GM12878 (cell line): ENCODE measurements at regions not wholly inside any gene's neighbourhood (a gene's known extent, or its start where the extent isn't known, plus 50 kb on each side); places are given as distances from the start of the nearest gene placed in this dataset.

Source experiments
- ATAC-seq: fragments of 200-7000 bp; cut with Tn5 transposase; 3 replicates; pipeline ENCODE4 v1.9.1; 2020; ENCODE audit warnings: mild to moderate bottlenecking, moderate library complexity
- BruUV-seq: library from RNA; stranded (reverse); fragments of 400-500 nt; replicated peaks from 2 replicates; lab custom pipeline; 2021; lab: Mats Ljungman, UMichigan
- CTCF ChIA-PET: fragments of 300-600 bp; sonication (Branson Sonifier 250); formaldehyde crosslinking; extraction: SDS; loops from one replicate; lab custom pipeline; 2021; ENCODE audit warnings: inconsistent platforms; lab: Yijun Ruan, JAX
- POLR2A ChIA-PET: fragments of 350-600 bp; formaldehyde crosslinking; extraction: SDS; loops from one replicate; lab custom pipeline; 2021; ENCODE audit warnings: inconsistent platforms; lab: Charles Lee
- RAD21 ChIA-PET: fragments of 300-600 bp; sonication (Branson Sonifier 250); formaldehyde crosslinking; loops from one replicate; lab custom pipeline; 2023; ENCODE audit warnings: antibody characterized with exemption; ENCODE audit not compliant: unreplicated experiment; lab: Charles Lee
- SMC1A ChIA-PET: fragments of 300-600 bp; sonication (Branson Sonifier 250); formaldehyde crosslinking; loops from one replicate; lab custom pipeline; 2023; ENCODE audit not compliant: unreplicated experiment, uncharacterized antibody; lab: Charles Lee
- DNase-seq: peaks from one replicate; pipeline ENCODE4 v3.0.0-alpha.2; 2011; ENCODE audit warnings: low read depth, low spot score
- FAIRE-seq: peaks from 3 replicates; lab custom pipeline; 2011; peaks lifted over from hg19 to GRCh38; lab: Jason Lieb, UNC
- H2AFZ ChIP-seq: 2 replicates; pipeline ENCODE4 v1.6.0; 2011; ENCODE audit warnings: low read depth, low read length, control low read depth; ENCODE audit not compliant: control insufficient read depth
- H3K27ac ChIP-seq: 2 replicates; pipeline ENCODE4 v1.5.1; 2011; ENCODE audit warnings: control low read depth; ENCODE audit not compliant: control insufficient read depth, insufficient read depth
- H3K27me3 ChIP-seq, 2 experiments: replicated peaks in 1 of 2; 2 replicates each; pipeline versions ENCODE4 v1.6.0 to v1.6.1; 2011; ENCODE audit warnings: low read length in 1 of 2; ENCODE audit not compliant: control insufficient read depth in 2 of 2, insufficient read depth in 2 of 2
- H3K36me3 ChIP-seq, 2 experiments: 2 replicates each; pipeline ENCODE4 v1.5.1; 2011; ENCODE audit warnings: low read length in 1 of 2; ENCODE audit not compliant: control insufficient read depth in 2 of 2, insufficient read depth in 2 of 2
- H3K4me1 ChIP-seq: 2 replicates; pipeline ENCODE4 v1.6.1; 2011; ENCODE audit warnings: mild to moderate bottlenecking, low read length, moderate library complexity, mixed read lengths; ENCODE audit not compliant: control insufficient read depth, insufficient read depth
- H3K4me2 ChIP-seq: 2 replicates; pipeline ENCODE4 v1.6.0; 2011; ENCODE audit warnings: control low read depth; ENCODE audit not compliant: control insufficient read depth, insufficient read depth
- H3K4me3 ChIP-seq: fragments of 200-600 bp; sonication (generic); 2 replicates; pipeline ENCODE4 v1.5.1; 2016
- H3K79me2 ChIP-seq: 2 replicates; pipeline ENCODE4 v1.6.0; 2011; ENCODE audit warnings: low read length; ENCODE audit not compliant: control insufficient read depth, insufficient read depth
- H3K9ac ChIP-seq: 2 replicates; pipeline ENCODE4 v1.8.0; 2011; ENCODE audit warnings: low read length, control low read depth, mixed read lengths; ENCODE audit not compliant: control insufficient read depth, insufficient read depth
- H3K9me3 ChIP-seq: replicated peaks from 3 replicates; pipeline ENCODE4 v1.5.1; 2011; ENCODE audit warnings: mild to moderate bottlenecking, low read length; ENCODE audit not compliant: control insufficient read depth, insufficient read depth
- H4K20me1 ChIP-seq: 2 replicates; pipeline ENCODE4 v1.6.0; 2011; ENCODE audit not compliant: control insufficient read depth, insufficient read depth
- BRCA1 ChIP-seq: IDR thresholded peaks from 2 replicates; pipeline ENCODE4 v1.6.1; 2011; ENCODE audit warnings: low read depth, low read length, improper control_type of control experiment
- EED ChIP-seq: sonication (generic); IDR thresholded peaks from 2 replicates; pipeline ENCODE4 v1.6.1; 2016; ENCODE audit warnings: antibody characterized with exemption, low read depth
- IRF4 ChIP-seq: IDR thresholded peaks from 2 replicates; pipeline ENCODE4 v1.6.1; 2011; ENCODE audit warnings: low read depth, low read length
- KDM1A ChIP-seq: fragments of 200-600 bp; sonication (generic); IDR thresholded peaks from 2 replicates; pipeline ENCODE4 v1.6.1; 2016; ENCODE audit warnings: borderline replicate concordance
- MTA2 ChIP-seq: fragments of 450-650 bp; IDR thresholded peaks from 2 replicates; pipeline ENCODE4 v1.6.1; 2016; ENCODE audit warnings: low read depth, mild to moderate bottlenecking, moderate library complexity
- MTA3 ChIP-seq: IDR thresholded peaks from 2 replicates; pipeline ENCODE4 v1.6.1; 2012; ENCODE audit warnings: low read length, inconsistent platforms, borderline replicate concordance
- NFIC ChIP-seq: IDR thresholded peaks from 2 replicates; pipeline ENCODE4 v1.6.1; 2012; ENCODE audit warnings: low read depth, mild to moderate bottlenecking, inconsistent platforms, low read length, moderate library complexity
- PAX5 ChIP-seq: IDR thresholded peaks from 2 replicates; pipeline ENCODE4 v1.6.1; 2011; ENCODE audit warnings: low read depth, low read length, borderline replicate concordance
- SIN3A ChIP-seq: IDR thresholded peaks from 2 replicates; pipeline ENCODE4 v1.6.1; 2012; ENCODE audit warnings: low read depth, low read length, improper control_type of control experiment
- SMAD5 ChIP-seq: IDR thresholded peaks from 2 replicates; pipeline ENCODE4 v1.6.1; 2016; ENCODE audit warnings: antibody characterized with exemption, low read depth
- TARDBP ChIP-seq: IDR thresholded peaks from 2 replicates; pipeline ENCODE4 v1.6.1; 2016; ENCODE audit warnings: borderline replicate concordance
- TBL1XR1 ChIP-seq: IDR thresholded peaks from 2 replicates; pipeline ENCODE4 v1.6.1; 2012; ENCODE audit warnings: low read depth, low read length, improper control_type of control experiment
- TCF12 ChIP-seq: IDR thresholded peaks from 2 replicates; pipeline ENCODE4 v1.6.1; 2011; ENCODE audit warnings: low read depth, mild to moderate bottlenecking, low read length
- YY1 ChIP-seq: IDR thresholded peaks from 2 replicates; pipeline ENCODE4 v1.6.1; 2011; ENCODE audit warnings: low read depth, mild to moderate bottlenecking, low read length
- ZNF274 ChIP-seq: IDR thresholded peaks from one replicate; pipeline ENCODE4 v1.8.0; 2011; ENCODE audit not compliant: insufficient read length, insufficient read depth
- WGBS: methylation state at CpG from one replicate; pipeline ENCODE4 v1.1.6; 2016; ENCODE audit warnings: low lambda C conversion rate; ENCODE audit not compliant: insufficient replicate concordance, insufficient coverage; ENCODE audit errors: missing lambda C conversion rate; 5-methylcytosine and 5-hydroxymethylcytosine counted together
- in situ Hi-C: fragments of 300-500 bp; cut with MboI; formaldehyde crosslinking; loops from 9 replicates; pipeline ENCODE4 v1.14.3; 2018; ENCODE audit warnings: mixed read lengths
- intact Hi-C: fragments of 100-400 bp; cut with micrococcal nuclease; formaldehyde crosslinking; loops from one replicate; pipeline ENCODE4 v1.14.2; 2022; ENCODE audit not compliant: unreplicated experiment
- TF ChIP-seq, protein P1 (sequence below): IDR thresholded peaks from 2 replicates; pipeline ENCODE4 v1.6.1; 2012; ENCODE audit warnings: low read length, inconsistent platforms
- TF ChIP-seq, protein P2 (sequence below): fragments of 450-650 bp; IDR thresholded peaks from 2 replicates; pipeline ENCODE4 v1.6.1; 2017; ENCODE audit warnings: antibody characterized with exemption, mild to moderate bottlenecking, moderate library complexity
- TF ChIP-seq, protein P3 (sequence below): fragments of 450-650 bp; IDR thresholded peaks from 2 replicates; pipeline ENCODE4 v1.6.1; 2016; ENCODE audit warnings: mild to moderate bottlenecking
- TF ChIP-seq, protein P4 (sequence below): fragments of 450-650 bp; IDR thresholded peaks from 2 replicates; pipeline ENCODE4 v1.6.1; 2017; ENCODE audit warnings: mild to moderate bottlenecking, moderate library complexity

DNA sequence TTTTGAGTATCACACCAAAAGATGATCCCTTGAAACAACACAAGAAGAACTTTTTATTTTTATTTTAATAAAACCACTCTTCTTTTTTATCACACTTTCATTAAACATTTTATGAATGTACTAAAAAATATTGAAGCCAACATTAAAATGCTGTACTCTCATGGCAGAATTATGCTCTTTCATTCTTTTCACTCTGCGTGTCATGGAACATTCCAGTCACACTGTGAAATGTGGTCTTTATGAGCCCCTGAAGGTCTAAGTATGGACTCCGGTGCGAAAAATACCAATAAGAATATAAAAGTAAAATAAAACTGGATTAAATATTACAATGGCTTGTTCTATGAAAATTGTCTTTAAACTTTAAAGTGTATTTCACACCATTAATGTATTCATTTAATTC is 148.4 kb downstream of the TMEM26 start:
- no peaks in the 10 kb centered on the region for H3K9me3 ChIP-seq
- SMC1A ChIA-PET, result no interaction called here
- ATAC-seq (no peak), FAIRE-seq (no peak), DNase-seq (no peak)
- in situ Hi-C loops (no loop called here), intact Hi-C loops (no loop called here)
- CTCF ChIA-PET, result no interaction called here
- no peaks in the 10 kb centered on the region for H3K79me2 ChIP-seq
- no peak overlapping the region for H3K4me2 ChIP-seq
- POLR2A ChIA-PET, result no interaction called here
- no peaks in the 10 kb centered on the region for H3K27me3 ChIP-seq
- H3K27ac ChIP-seq, result no peak overlapping the region
- no peak overlapping the region for H3K9ac ChIP-seq
- no TSS peak for BruUV-seq
- no peak overlapping the region for H2AFZ ChIP-seq
- no peaks in the 10 kb centered on the region for H3K4me1 ChIP-seq
- H3K4me3 ChIP-seq, result no peak overlapping the region
- RAD21 ChIA-PET, result no interaction called here
- WGBS, result 76% methylated on average over 3 of the region's 3 CpGs
- no peaks in the 10 kb centered on the region for H3K36me3 ChIP-seq
- no peaks in the 10 kb centered on the region for H4K20me1 ChIP-seq
- TF ChIP-seq SMAD5 (no peak), YY1 (no peak), TCF12 (no peak), PAX5 (no peak), ZNF274 (no peak), EED (no peak), MTA2 (no peak), TARDBP (no peak), IRF4 (no peak), BRCA1 (no peak), MTA3 (no peak), KDM1A (no peak), TBL1XR1 (no peak), NFIC (no peak), SIN3A (no peak)
- TF ChIP-seq, protein P1, sequence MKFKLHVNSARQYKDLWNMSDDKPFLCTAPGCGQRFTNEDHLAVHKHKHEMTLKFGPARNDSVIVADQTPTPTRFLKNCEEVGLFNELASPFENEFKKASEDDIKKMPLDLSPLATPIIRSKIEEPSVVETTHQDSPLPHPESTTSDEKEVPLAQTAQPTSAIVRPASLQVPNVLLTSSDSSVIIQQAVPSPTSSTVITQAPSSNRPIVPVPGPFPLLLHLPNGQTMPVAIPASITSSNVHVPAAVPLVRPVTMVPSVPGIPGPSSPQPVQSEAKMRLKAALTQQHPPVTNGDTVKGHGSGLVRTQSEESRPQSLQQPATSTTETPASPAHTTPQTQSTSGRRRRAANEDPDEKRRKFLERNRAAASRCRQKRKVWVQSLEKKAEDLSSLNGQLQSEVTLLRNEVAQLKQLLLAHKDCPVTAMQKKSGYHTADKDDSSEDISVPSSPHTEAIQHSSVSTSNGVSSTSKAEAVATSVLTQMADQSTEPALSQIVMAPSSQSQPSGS, result no peak
- TF ChIP-seq, protein P2, sequence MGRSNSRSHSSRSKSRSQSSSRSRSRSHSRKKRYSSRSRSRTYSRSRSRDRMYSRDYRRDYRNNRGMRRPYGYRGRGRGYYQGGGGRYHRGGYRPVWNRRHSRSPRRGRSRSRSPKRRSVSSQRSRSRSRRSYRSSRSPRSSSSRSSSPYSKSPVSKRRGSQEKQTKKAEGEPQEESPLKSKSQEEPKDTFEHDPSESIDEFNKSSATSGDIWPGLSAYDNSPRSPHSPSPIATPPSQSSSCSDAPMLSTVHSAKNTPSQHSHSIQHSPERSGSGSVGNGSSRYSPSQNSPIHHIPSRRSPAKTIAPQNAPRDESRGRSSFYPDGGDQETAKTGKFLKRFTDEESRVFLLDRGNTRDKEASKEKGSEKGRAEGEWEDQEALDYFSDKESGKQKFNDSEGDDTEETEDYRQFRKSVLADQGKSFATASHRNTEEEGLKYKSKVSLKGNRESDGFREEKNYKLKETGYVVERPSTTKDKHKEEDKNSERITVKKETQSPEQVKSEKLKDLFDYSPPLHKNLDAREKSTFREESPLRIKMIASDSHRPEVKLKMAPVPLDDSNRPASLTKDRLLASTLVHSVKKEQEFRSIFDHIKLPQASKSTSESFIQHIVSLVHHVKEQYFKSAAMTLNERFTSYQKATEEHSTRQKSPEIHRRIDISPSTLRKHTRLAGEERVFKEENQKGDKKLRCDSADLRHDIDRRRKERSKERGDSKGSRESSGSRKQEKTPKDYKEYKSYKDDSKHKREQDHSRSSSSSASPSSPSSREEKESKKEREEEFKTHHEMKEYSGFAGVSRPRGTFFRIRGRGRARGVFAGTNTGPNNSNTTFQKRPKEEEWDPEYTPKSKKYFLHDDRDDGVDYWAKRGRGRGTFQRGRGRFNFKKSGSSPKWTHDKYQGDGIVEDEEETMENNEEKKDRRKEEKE, result no peak
- TF ChIP-seq, protein P3, sequence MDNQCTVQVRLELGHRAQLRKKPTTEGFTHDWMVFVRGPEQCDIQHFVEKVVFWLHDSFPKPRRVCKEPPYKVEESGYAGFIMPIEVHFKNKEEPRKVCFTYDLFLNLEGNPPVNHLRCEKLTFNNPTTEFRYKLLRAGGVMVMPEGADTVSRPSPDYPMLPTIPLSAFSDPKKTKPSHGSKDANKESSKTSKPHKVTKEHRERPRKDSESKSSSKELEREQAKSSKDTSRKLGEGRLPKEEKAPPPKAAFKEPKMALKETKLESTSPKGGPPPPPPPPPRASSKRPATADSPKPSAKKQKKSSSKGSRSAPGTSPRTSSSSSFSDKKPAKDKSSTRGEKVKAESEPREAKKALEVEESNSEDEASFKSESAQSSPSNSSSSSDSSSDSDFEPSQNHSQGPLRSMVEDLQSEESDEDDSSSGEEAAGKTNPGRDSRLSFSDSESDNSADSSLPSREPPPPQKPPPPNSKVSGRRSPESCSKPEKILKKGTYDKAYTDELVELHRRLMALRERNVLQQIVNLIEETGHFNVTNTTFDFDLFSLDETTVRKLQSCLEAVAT, result no peak
- TF ChIP-seq, protein P4, sequence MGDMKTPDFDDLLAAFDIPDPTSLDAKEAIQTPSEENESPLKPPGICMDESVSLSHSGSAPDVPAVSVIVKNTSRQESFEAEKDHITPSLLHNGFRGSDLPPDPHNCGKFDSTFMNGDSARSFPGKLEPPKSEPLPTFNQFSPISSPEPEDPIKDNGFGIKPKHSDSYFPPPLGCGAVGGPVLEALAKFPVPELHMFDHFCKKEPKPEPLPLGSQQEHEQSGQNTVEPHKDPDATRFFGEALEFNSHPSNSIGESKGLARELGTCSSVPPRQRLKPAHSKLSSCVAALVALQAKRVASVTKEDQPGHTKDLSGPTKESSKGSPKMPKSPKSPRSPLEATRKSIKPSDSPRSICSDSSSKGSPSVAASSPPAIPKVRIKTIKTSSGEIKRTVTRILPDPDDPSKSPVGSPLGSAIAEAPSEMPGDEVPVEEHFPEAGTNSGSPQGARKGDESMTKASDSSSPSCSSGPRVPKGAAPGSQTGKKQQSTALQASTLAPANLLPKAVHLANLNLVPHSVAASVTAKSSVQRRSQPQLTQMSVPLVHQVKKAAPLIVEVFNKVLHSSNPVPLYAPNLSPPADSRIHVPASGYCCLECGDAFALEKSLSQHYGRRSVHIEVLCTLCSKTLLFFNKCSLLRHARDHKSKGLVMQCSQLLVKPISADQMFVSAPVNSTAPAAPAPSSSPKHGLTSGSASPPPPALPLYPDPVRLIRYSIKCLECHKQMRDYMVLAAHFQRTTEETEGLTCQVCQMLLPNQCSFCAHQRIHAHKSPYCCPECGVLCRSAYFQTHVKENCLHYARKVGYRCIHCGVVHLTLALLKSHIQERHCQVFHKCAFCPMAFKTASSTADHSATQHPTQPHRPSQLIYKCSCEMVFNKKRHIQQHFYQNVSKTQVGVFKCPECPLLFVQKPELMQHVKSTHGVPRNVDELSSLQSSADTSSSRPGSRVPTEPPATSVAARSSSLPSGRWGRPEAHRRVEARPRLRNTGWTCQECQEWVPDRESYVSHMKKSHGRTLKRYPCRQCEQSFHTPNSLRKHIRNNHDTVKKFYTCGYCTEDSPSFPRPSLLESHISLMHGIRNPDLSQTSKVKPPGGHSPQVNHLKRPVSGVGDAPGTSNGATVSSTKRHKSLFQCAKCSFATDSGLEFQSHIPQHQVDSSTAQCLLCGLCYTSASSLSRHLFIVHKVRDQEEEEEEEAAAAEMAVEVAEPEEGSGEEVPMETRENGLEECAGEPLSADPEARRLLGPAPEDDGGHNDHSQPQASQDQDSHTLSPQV, result no peak
